Erythroblast (primary cell): ENCODE measurements at regions not wholly inside any gene's neighbourhood (a gene's known extent, or its start where the extent isn't known, plus 50 kb on each side); places are given as distances from the start of the nearest gene placed in this dataset.

Experiments
- GATA1 ChIP-seq: IDR thresholded peaks from 2 replicates; pipeline ENCODE4 v1.6.1; 2011; ENCODE audit warnings: low read depth, mild to moderate bottlenecking, control low read depth, low read length, moderate library complexity
- POLR2A ChIP-seq: IDR thresholded peaks from 2 replicates; pipeline ENCODE4 v1.6.1; 2011; ENCODE audit warnings: mild to moderate bottlenecking, low read length

- TF ChIP-seq POLR2A (no peak), GATA1 (no peak)
These were observed 180.7 kb upstream of the TARS1 start for GRCh38 chr5:33260098-33260497.
